Occipital lobe (tissue), 1 donor: ENCODE measurements at regions not wholly inside any gene's neighbourhood (a gene's known extent, or its start where the extent isn't known, plus 50 kb on each side); places are given as distances from the start of the nearest gene placed in this dataset.

Experiments used
- DNase-seq: peaks from one replicate; lab custom pipeline; 2025; lab: John Stamatoyannopoulos, UW

GRCh38 chr5:96072791-96073165 is 111.1 kb upstream of the ELL2 start:
- DNase-seq, result no peak

- no peak for DNase-seq
These were observed 110.6 kb upstream of the ELL2 start for GRCh38 chr5:96072138-96072790.

- no peak for DNase-seq
These were observed 109.1 kb upstream of the ELL2 start for GRCh38 chr5:96070622-96071225.

- no peak for DNase-seq
These were observed 106.4 kb upstream of the ELL2 start for GRCh38 chr5:96067894-96068614.

GRCh38 chr5:96067251-96067650 is 105.6 kb upstream of the ELL2 start:
- DNase-seq, result no peak

GRCh38 chr5:96066386-96066719 is 104.7 kb upstream of the ELL2 start:
- no peak for DNase-seq

GRCh38 chr5:96065685-96066385 is 104.2 kb upstream of the ELL2 start:
- DNase-seq, result no peak

GRCh38 chr5:96064877-96065276 is 103.2 kb upstream of the ELL2 start:
- no peak for DNase-seq

GRCh38 chr5:96062836-96063235 is 101.2 kb upstream of the ELL2 start:
- no peak for DNase-seq

GRCh38 chr5:96058084-96058483 is 96.4 kb upstream of the ELL2 start:
- DNase-seq, result no peak

GRCh38 chr5:96054311-96055030 is 92.8 kb upstream of the ELL2 start:
- DNase-seq, result no peak

- DNase-seq, result no peak
These were observed 91.5 kb upstream of the ELL2 start for GRCh38 chr5:96053063-96053735.

- DNase-seq, result no peak
These were observed 90.7 kb upstream of the ELL2 start for GRCh38 chr5:96052374-96052773.

GRCh38 chr5:96051401-96051830 is 89.8 kb upstream of the ELL2 start:
- no peak for DNase-seq

GRCh38 chr5:96050273-96050880 is 88.7 kb upstream of the ELL2 start:
- no peak for DNase-seq

- no peak for DNase-seq
These were observed 88.0 kb upstream of the ELL2 start for GRCh38 chr5:96049398-96050272.

- DNase-seq, result no peak
These were observed 87.1 kb upstream of the ELL2 start for GRCh38 chr5:96048763-96049162.

GRCh38 chr5:96045888-96046287 is 84.2 kb upstream of the ELL2 start:
- DNase-seq, result no peak

GRCh38 chr5:96043446-96043845 is 81.8 kb upstream of the ELL2 start:
- no peak for DNase-seq

- no peak for DNase-seq
These were observed 75.5 kb upstream of the ELL2 start for GRCh38 chr5:96037128-96037527.
